HG03354 (cell line): ENCODE measurements at regions not wholly inside any gene's neighbourhood (a gene's known extent, or its start where the extent isn't known, plus 50 kb on each side); places are given as distances from the start of the nearest gene placed in this dataset.

Experiments used
- ATAC-seq: cut with Tn5 transposase; IDR thresholded peaks from one replicate; pipeline ENCODE4 v1.9.1; 2021; ENCODE audit warnings: mild to moderate bottlenecking; ENCODE audit not compliant: unreplicated experiment, poor library complexity, severe bottlenecking

- ATAC-seq = no peak
These were observed 112.0 kb upstream of the KL start for GRCh38 chr13:32904266-32904665.

- ATAC-seq = no peak
These were observed 111.0 kb upstream of the KL start for GRCh38 chr13:32905063-32905863.

- no peak for ATAC-seq
These were observed 110.4 kb upstream of the KL start for GRCh38 chr13:32905864-32906180.

- ATAC-seq = no peak
These were observed 109.0 kb upstream of the KL start for GRCh38 chr13:32907211-32907610.

GRCh38 chr13:32910530-32910929 is 105.7 kb upstream of the KL start:
- ATAC-seq = no peak

- ATAC-seq = peak; percentile 65
These were observed 104.7 kb upstream of the KL start for GRCh38 chr13:32911506-32911905.

- ATAC-seq = no peak
These were observed 101.5 kb upstream of the KL start for GRCh38 chr13:32914686-32915085.

GRCh38 chr13:32917504-32917903 is 98.7 kb upstream of the KL start:
- no peak for ATAC-seq

GRCh38 chr13:32923725-32924124 is 92.5 kb upstream of the KL start:
- no peak for ATAC-seq

- no peak for ATAC-seq
These were observed 91.3 kb upstream of the KL start for GRCh38 chr13:32924886-32925285.

- ATAC-seq = no peak
These were observed 90.7 kb upstream of the KL start for GRCh38 chr13:32925506-32925905.

GRCh38 chr13:32932376-32932775 is 83.8 kb upstream of the KL start:
- no peak for ATAC-seq

- ATAC-seq = no peak
These were observed 79.5 kb upstream of the KL start for GRCh38 chr13:32936716-32937115.

- ATAC-seq = no peak
These were observed 77.9 kb upstream of the KL start for GRCh38 chr13:32938314-32938713.

- no peak for ATAC-seq
These were observed 77.3 kb upstream of the KL start for GRCh38 chr13:32938907-32939306.

- no peak for ATAC-seq
These were observed 75.6 kb upstream of the KL start for GRCh38 chr13:32940601-32941000.

GRCh38 chr13:32941368-32941767 is 74.9 kb upstream of the KL start:
- no peak for ATAC-seq

- ATAC-seq = no peak
These were observed 69.7 kb upstream of the KL start for GRCh38 chr13:32946558-32946957.

GRCh38 chr13:32947411-32948276 is 68.6 kb upstream of the KL start:
- ATAC-seq = no peak

GRCh38 chr13:32949820-32950219 is 66.4 kb upstream of the KL start:
- ATAC-seq = no peak

- ATAC-seq = no peak
These were observed 64.6 kb upstream of the KL start for GRCh38 chr13:32951580-32951979.
